GM18499 (cell line): ENCODE measurements at regions not wholly inside any gene's neighbourhood (a gene's known extent, or its start where the extent isn't known, plus 50 kb on each side); places are given as distances from the start of the nearest gene placed in this dataset.
A peak's percentile ranks its signal among the peaks of the same experiment; 100 is the strongest.

ENCODE experiments used
- ATAC-seq: cut with Tn5 transposase; IDR thresholded peaks from one replicate; pipeline ENCODE4 v1.9.1; 2021; ENCODE audit warnings: moderate number of reproducible peaks; ENCODE audit not compliant: insufficient read depth, unreplicated experiment

DNA sequence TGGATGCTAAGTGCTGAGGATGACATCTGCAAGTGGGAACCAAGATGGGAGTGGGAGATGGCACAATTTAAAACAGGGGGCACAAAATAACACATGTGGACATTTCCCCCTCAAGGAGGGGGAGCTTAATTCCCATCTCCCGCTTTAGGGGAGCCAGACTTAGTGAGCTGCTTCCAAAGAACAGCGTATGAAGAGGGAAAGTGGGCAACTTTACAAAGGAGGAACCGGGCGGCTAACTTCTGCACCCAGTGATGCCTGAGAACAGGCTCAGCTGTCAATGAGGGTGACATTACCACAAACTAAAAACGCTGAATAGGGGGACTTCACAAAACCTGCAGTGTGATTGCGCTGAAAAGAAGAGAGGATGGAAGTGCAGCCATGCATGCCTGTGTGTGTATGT lies 95.5 kb upstream of the NXT1 start:
- ATAC-seq = no peak

DNA sequence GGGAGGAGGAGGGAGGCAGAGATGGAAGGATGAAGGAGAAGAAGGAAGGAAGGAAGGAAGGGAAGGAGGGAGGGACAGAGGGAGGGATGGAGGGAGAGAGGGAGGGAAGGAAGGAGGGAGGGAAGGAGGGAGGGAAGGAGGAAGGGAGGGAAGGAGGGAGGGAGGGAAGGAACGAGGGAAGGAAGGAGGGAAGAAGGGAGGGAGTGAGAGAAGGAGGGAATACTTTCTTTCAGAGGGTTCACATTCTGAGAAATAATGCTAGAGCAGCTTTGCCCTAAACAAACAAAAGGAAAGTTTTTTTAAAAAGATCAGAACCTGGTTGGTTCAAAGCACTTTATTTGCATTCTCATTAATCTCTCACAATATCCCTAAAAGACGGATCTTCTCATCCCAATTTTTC lies 96.1 kb upstream of the NXT1 start:
- no peak for ATAC-seq

DNA sequence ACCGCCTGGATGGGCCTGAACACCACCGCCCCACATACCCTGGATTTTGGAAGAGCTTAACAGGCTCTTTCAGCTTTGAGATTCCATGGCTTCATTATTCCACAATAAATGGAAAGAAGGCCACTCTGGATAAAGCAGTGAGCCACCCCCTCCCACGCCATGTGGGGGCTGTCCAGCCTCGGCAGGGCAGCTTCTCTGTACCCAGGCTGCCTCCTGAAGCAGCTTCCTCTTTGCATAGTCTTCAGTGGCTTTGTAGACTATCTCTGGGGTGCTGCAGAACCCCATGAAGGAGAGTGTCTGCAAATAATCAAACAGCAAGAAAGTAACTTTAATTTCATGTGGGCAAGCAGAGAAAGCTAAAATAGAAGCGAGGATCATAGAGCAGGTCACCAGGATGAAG lies 96.6 kb upstream of the NXT1 start:
- ATAC-seq = no peak

DNA sequence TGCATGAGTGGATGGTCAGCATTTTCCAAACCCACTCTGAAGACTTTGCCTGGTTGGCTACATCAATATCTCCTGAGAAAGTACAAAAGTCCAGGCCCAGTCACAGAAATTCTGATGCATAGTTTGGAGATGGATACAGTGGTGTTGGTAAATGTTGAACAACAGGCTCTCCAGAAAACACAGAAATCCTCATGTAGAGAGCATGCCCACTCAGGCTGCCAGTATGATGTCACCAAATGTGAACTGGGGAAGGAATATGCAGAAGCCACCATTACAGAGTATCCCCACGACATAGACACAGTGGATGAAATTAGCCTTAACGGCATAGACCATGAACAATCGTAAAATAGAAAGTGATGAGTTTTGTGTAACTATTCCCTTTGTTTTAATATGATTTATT lies 97.1 kb upstream of the NXT1 start:
- ATAC-seq = no peak

GRCh38 chr20:23251779-23252178 lies 98.8 kb upstream of the NXT1 start:
- ATAC-seq = no peak

GRCh38 chr20:23249541-23249940 lies 101.0 kb upstream of the NXT1 start:
- no peak for ATAC-seq

- no peak for ATAC-seq
Observed at GRCh38 chr20:23248461-23248882, 102.1 kb upstream of the NXT1 start.

- no peak for ATAC-seq
Observed at GRCh38 chr20:23246717-23247664, 103.6 kb upstream of the NXT1 start.

- peak; percentile 70 for ATAC-seq
Observed at GRCh38 chr20:23245553-23246181, 104.9 kb upstream of the NXT1 start.

DNA sequence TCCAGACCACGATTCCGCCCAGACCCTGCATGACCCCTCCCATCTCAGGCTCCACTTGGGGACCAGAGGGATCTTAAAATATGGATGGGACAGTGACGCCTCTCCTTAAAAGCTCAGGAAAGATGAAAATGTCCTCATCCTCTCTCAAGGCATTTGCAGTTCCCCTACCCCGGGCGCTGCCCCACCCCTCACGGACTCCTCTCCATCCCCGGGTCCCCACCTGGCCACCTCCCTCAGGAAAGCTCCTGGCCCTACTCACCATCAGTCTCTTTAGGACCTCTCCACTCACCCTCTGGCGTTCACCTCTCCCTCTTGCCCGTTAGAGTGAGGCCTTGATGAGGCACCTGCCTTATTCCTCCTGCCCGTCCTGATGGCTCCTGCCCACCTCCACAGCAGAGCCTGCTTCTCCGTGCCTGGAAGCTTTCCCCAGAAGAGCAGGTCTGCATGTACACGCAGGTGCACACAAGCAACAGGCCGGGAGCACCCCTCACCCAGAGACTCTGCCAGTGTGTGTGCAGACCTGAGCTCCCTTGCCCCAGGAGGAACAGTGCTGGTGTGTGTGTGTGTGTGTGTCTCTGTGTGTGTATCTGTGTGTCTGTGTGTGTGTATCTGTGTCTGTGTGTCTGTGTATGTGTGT lies 105.6 kb upstream of the NXT1 start:
- no peak for ATAC-seq

DNA sequence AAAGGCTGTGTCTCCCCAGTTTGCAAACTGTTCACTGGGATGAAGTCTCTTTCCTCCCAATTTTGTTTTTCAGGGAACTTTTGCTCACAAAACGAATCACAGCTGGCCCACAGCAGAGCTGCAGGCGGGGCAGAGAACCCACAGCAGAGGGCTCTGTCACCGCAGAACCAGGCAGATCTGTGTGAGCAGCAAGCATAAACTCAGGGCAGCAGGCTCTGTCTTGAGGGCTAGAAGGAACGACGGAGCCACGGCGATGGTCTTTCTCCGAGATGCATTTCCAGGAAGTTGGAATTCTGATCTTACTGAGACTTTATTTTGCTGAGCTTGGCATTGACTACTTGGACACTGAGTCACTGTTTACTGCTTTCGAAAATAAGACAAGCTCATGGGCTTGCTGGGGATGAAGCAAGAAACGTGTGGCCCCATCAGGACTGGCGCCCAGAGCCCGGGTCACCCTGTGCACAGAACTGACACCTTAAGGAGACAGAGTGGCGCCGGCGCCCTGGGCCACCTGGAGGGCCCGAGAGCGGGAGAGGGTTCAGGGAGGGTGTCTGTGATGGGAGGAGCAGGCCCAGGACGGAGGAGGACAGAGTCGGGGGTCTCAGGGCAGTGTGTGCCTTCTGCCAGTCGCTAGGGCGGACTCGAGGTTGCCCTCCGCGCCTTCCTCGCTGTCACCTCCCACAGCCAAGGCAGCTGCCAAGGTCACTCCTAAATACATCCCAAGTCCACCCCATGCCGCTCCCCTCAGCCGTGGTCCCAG lies 106.3 kb upstream of the NXT1 start:
- ATAC-seq = no peak

DNA sequence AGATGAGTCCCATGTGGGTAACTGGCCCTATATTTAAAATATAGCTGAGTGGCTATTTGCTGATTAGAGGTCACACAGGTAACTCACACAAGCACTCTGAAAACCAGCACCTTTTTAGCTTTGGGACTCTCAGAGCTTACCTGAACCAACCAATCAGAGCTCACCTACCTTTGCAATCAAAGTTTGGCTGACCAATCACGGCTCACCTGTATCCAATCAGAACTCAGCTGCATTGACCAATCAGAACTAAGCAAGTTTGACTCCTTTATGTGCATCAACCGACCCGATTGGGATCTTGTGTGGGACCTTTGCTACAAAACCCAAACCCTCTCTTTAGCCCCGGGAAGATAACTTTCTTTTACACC lies 106.8 kb upstream of the NXT1 start:
- no peak for ATAC-seq

DNA sequence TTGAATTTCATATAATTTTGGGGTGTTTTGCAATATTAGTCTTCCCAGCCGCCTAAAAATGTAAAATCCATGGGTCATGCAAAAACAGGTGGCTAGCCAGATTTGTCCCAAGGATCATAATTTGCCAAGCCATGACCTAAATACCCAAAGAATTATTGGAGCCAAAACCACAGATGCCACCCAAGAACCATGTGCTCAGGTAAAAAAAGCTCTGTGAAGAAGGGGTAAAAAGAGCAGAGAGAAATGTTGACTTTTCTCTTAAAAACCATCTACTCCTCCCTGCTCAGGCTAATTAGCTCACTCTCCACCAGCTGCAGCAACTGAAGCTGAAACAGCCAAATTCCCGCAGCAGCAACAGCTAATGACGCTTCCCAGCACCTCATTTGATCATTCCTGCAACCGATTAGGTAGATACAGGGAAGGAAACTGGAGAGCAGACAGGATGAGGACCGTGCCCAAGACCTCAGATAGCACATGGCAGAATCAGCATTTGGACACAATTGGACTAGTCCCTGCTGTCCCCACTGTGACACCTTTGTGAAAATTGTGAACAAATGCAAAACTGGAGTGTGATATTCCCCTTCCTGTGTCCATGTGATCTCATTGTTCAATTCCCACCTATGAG lies 107.9 kb upstream of the NXT1 start:
- no peak for ATAC-seq

DNA sequence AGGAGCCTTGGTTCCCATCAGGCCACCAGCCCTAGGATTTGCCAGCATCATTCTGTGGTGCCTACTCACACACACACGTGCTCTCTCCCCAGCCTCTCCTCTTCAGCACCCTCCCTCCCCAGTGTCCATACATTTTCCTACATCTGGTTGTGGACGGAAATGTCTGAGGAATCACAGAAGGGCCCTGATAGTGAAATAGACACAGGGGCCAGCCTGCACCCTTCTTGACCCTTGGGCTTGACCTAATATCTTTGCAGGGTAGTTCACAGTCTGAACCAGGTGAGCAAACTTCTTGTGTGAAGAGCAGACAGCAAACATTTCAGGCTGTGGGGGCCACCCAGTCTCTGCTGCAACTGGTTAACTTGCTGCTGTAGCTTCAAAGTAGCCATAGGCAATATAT lies 108.5 kb upstream of the NXT1 start:
- ATAC-seq = no peak

GRCh38 chr20:23241416-23241815 lies 109.2 kb upstream of the NXT1 start:
- ATAC-seq = no peak

DNA sequence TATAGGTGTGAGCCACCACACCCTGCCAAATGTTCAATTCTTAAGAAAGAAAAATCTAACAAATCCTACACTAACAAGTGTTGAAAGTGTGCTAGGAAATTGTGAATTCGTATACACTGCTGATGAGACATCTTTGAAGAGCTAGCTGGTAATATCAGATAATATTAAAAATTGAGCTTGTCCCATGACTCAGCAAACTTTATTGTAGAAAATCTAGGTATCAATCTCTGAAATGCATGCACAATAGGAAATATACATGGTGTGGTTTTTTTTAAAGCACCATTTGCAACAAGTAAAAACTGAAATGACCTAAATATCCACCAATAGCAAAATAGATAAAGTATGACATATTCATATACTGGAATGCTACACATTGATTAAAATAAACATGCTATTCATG lies 110.1 kb upstream of the NXT1 start:
- no peak for ATAC-seq

GRCh38 chr20:23237201-23237600 lies 113.4 kb upstream of the NXT1 start:
- no peak for ATAC-seq

DNA sequence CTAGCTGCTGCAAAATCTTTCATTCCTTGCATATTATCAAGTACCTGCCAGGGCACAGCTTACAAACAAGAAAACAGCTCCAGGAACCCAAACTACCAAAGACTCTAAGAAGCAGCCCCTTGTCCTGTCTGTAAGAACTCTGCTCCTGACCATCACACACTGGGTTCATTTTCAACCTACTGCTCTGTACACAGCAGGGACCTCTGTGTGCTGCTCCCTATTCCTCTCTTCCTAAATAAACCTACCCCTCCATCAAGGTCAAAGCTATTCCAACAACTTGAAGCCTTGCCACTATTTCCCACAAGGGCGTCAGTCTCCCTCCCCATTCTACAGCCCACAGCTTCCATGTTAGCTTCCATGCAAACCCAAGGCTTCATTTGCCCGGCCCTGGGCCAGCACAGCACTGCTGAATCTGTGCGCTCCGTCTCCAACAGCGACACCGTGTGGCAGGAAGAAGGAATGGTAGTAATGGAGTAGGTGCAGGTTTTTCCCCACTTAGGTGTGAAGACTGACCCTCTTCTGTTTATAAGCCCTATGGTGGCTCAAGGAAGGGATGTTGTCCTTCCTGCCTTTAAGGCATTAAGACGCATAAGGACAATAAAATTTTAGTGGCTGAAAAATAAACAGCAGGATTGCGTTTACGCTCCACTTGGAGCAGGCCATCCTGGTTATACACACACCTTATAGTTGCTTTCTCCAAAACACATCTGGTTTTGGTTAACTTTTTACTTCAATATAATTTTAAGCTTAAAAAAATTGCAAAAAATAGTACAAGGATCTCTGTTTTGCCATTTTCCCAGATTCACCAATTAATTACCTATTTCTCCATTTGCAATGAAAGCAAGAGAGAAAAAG lies 115.2 kb upstream of the NXT1 start:
- no peak for ATAC-seq

DNA sequence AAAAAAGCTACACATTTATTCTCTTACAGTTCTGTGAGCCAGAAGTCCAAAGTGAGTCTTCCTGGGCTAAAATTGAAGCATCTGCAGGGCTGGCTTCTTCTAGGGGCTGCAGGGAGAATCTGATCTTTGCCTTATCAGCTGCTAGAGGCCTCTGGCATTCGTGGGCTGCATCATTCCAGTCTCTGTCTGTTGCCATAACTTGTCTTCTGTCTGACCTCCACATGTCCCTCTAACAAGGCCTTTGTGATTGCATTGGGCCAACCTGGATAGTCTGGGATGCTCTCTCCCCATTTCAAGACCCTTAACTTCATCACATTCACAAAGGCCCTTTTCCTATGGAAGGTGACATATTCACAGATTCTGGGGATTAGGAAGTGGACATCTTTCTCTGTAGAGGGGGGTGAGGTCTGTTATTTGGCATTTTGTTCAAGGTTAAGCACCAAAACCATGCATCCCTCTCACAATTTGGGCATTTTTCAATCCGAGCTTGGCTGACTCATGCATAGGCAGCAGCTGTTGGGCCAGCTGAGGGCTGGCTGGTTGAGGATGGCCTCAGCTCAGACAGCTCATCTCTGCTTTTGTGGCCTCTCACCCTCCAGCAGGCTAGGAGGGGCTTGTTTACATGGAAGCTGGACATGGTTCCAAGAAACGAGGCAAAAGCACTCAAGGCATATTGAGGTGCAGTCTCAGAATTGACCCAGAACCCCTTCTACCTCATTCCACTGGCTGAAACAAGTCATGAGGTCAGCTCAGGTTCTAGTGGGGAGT lies 116.1 kb upstream of the NXT1 start:
- ATAC-seq = no peak
